GM12878 (cell line): ENCODE measurements at regions not wholly inside any gene's neighbourhood (a gene's known extent, or its start where the extent isn't known, plus 50 kb on each side); places are given as distances from the start of the nearest gene placed in this dataset.

Experiments
- ATAC-seq: fragments of 200-7000 bp; cut with Tn5 transposase; 3 replicates; pipeline ENCODE4 v1.9.1; 2020; ENCODE audit warnings: mild to moderate bottlenecking, moderate library complexity
- BruUV-seq: library from RNA; stranded (reverse); fragments of 400-500 nt; replicated peaks from 2 replicates; lab custom pipeline; 2021; lab: Mats Ljungman, UMichigan
- CTCF ChIA-PET: fragments of 300-600 bp; sonication (Branson Sonifier 250); formaldehyde crosslinking; extraction: SDS; loops from one replicate; lab custom pipeline; 2021; ENCODE audit warnings: inconsistent platforms; lab: Yijun Ruan, JAX
- POLR2A ChIA-PET: fragments of 350-600 bp; formaldehyde crosslinking; extraction: SDS; loops from one replicate; lab custom pipeline; 2021; ENCODE audit warnings: inconsistent platforms; lab: Charles Lee
- RAD21 ChIA-PET: fragments of 300-600 bp; sonication (Branson Sonifier 250); formaldehyde crosslinking; loops from one replicate; lab custom pipeline; 2023; ENCODE audit warnings: antibody characterized with exemption; ENCODE audit not compliant: unreplicated experiment; lab: Charles Lee
- SMC1A ChIA-PET: fragments of 300-600 bp; sonication (Branson Sonifier 250); formaldehyde crosslinking; loops from one replicate; lab custom pipeline; 2023; ENCODE audit not compliant: unreplicated experiment, uncharacterized antibody; lab: Charles Lee
- DNase-seq: peaks from one replicate; pipeline ENCODE4 v3.0.0-alpha.2; 2011; ENCODE audit warnings: low read depth, low spot score
- FAIRE-seq: peaks from 3 replicates; lab custom pipeline; 2011; peaks lifted over from hg19 to GRCh38; lab: Jason Lieb, UNC
- H2AFZ ChIP-seq: 2 replicates; pipeline ENCODE4 v1.6.0; 2011; ENCODE audit warnings: low read depth, low read length, control low read depth; ENCODE audit not compliant: control insufficient read depth
- H3K27ac ChIP-seq: 2 replicates; pipeline ENCODE4 v1.5.1; 2011; ENCODE audit warnings: control low read depth; ENCODE audit not compliant: control insufficient read depth, insufficient read depth
- H3K27me3 ChIP-seq, 2 experiments: replicated peaks in 1 of 2; 2 replicates each; pipeline versions ENCODE4 v1.6.0 to v1.6.1; 2011; ENCODE audit warnings: low read length in 1 of 2; ENCODE audit not compliant: control insufficient read depth in 2 of 2, insufficient read depth in 2 of 2
- H3K36me3 ChIP-seq, 2 experiments: 2 replicates each; pipeline ENCODE4 v1.5.1; 2011; ENCODE audit warnings: low read length in 1 of 2; ENCODE audit not compliant: control insufficient read depth in 2 of 2, insufficient read depth in 2 of 2
- H3K4me1 ChIP-seq: 2 replicates; pipeline ENCODE4 v1.6.1; 2011; ENCODE audit warnings: mild to moderate bottlenecking, low read length, moderate library complexity, mixed read lengths; ENCODE audit not compliant: control insufficient read depth, insufficient read depth
- H3K4me2 ChIP-seq: 2 replicates; pipeline ENCODE4 v1.6.0; 2011; ENCODE audit warnings: control low read depth; ENCODE audit not compliant: control insufficient read depth, insufficient read depth
- H3K4me3 ChIP-seq: fragments of 200-600 bp; sonication (generic); 2 replicates; pipeline ENCODE4 v1.5.1; 2016
- H3K79me2 ChIP-seq: 2 replicates; pipeline ENCODE4 v1.6.0; 2011; ENCODE audit warnings: low read length; ENCODE audit not compliant: control insufficient read depth, insufficient read depth
- H3K9ac ChIP-seq: 2 replicates; pipeline ENCODE4 v1.8.0; 2011; ENCODE audit warnings: low read length, control low read depth, mixed read lengths; ENCODE audit not compliant: control insufficient read depth, insufficient read depth
- H3K9me3 ChIP-seq: replicated peaks from 3 replicates; pipeline ENCODE4 v1.5.1; 2011; ENCODE audit warnings: mild to moderate bottlenecking, low read length; ENCODE audit not compliant: control insufficient read depth, insufficient read depth
- H4K20me1 ChIP-seq: 2 replicates; pipeline ENCODE4 v1.6.0; 2011; ENCODE audit not compliant: control insufficient read depth, insufficient read depth
- ATF7 ChIP-seq: fragments of 450-650 bp; IDR thresholded peaks from 2 replicates; pipeline ENCODE4 v1.6.1; 2016; ENCODE audit warnings: low read depth, mild to moderate bottlenecking
- CBFB ChIP-seq: IDR thresholded peaks from 2 replicates; pipeline ENCODE4 v1.6.1; 2016; ENCODE audit warnings: antibody characterized with exemption, low read depth
- CBX3 ChIP-seq: fragments of 200-600 bp; sonication (generic); IDR thresholded peaks from 2 replicates; pipeline ENCODE4 v1.6.1; 2016; ENCODE audit warnings: low read depth, borderline replicate concordance
- DPF2 ChIP-seq: fragments of 450-650 bp; IDR thresholded peaks from 2 replicates; pipeline ENCODE4 v1.6.1; 2017; ENCODE audit warnings: mild to moderate bottlenecking
- ETV6 ChIP-seq, 2 experiments: fragments of 450-650 bp in 1 of 2; IDR thresholded peaks in 1 of 2; conservative IDR thresholded peaks in 1 of 2; 2 replicates each; pipeline ENCODE4 v1.6.1; 2014; ENCODE audit warnings: antibody characterized with exemption in 1 of 2, borderline replicate concordance in 1 of 2, low read depth in 1 of 2, mild to moderate bottlenecking in 1 of 2, moderate library complexity in 1 of 2
- FOS ChIP-seq: IDR thresholded peaks from 3 replicates; pipeline ENCODE4 v1.6.1; 2011; ENCODE audit warnings: borderline replicate concordance; ENCODE audit not compliant: insufficient read length; ENCODE audit errors: extremely low read depth
- HDAC6 ChIP-seq: fragments of 200-600 bp; sonication (generic); IDR thresholded peaks from one replicate; pipeline ENCODE4 v1.8.0; 2017; ENCODE audit warnings: antibody characterized with exemption; ENCODE audit not compliant: unreplicated experiment
- HSF1 ChIP-seq: fragments of 150-350 bp; IDR thresholded peaks from 2 replicates; pipeline ENCODE4 v1.6.1; 2014; ENCODE audit warnings: mild to moderate bottlenecking, low read depth, low read length
- MYC ChIP-seq: IDR thresholded peaks from 2 replicates; pipeline ENCODE4 v1.6.1; 2011; ENCODE audit warnings: mild to moderate bottlenecking, low read length, moderate library complexity, inconsistent platforms; ENCODE audit not compliant: insufficient read depth, insufficient replicate concordance, insufficient read length, severe bottlenecking
- NR2C1 ChIP-seq: fragments of 450-650 bp; IDR thresholded peaks from 2 replicates; pipeline ENCODE4 v1.6.1; 2017; ENCODE audit warnings: antibody characterized with exemption, mild to moderate bottlenecking, moderate library complexity
- NR2C2 ChIP-seq: IDR thresholded peaks from 2 replicates; pipeline ENCODE4 v1.6.1; 2011; ENCODE audit warnings: borderline replicate concordance, low read depth; ENCODE audit not compliant: control insufficient read depth, insufficient read length
- POLR2AphosphoS2 ChIP-seq: IDR thresholded peaks from 2 replicates; pipeline ENCODE4 v1.6.1; 2011; ENCODE audit warnings: low read depth, mild to moderate bottlenecking, low read length, improper control_type of control experiment, moderate library complexity
- POU2F2 ChIP-seq: IDR thresholded peaks from 3 replicates; pipeline ENCODE4 v1.6.1; 2011; ENCODE audit warnings: low read depth, mild to moderate bottlenecking, low read length, borderline replicate concordance
- SRF ChIP-seq, 2 experiments: IDR thresholded peaks; 2 replicates each; pipeline ENCODE4 v1.6.1; 2011; ENCODE audit warnings: low read depth in 2 of 2, low read length in 2 of 2, mild to moderate bottlenecking in 1 of 2, moderate library complexity in 1 of 2
- ZNF217 ChIP-seq: fragments of 450-650 bp; IDR thresholded peaks from 2 replicates; pipeline ENCODE4 v1.6.1; 2017; ENCODE audit warnings: antibody characterized with exemption, mild to moderate bottlenecking
- ZNF384 ChIP-seq: IDR thresholded peaks from 2 replicates; pipeline ENCODE4 v1.6.1; 2012; ENCODE audit warnings: low read depth, mild to moderate bottlenecking, low read length, improper control_type of control experiment, borderline replicate concordance
- WGBS: methylation state at CpG from one replicate; pipeline ENCODE4 v1.1.6; 2016; ENCODE audit warnings: low lambda C conversion rate; ENCODE audit not compliant: insufficient replicate concordance, insufficient coverage; ENCODE audit errors: missing lambda C conversion rate; 5-methylcytosine and 5-hydroxymethylcytosine counted together
- in situ Hi-C: fragments of 300-500 bp; cut with MboI; formaldehyde crosslinking; loops from 9 replicates; pipeline ENCODE4 v1.14.3; 2018; ENCODE audit warnings: mixed read lengths
- intact Hi-C: fragments of 100-400 bp; cut with micrococcal nuclease; formaldehyde crosslinking; loops from one replicate; pipeline ENCODE4 v1.14.2; 2022; ENCODE audit not compliant: unreplicated experiment
- TF ChIP-seq, protein P1 (sequence below): fragments of 150-350 bp; IDR thresholded peaks from 2 replicates; pipeline ENCODE4 v1.6.1; 2016; ENCODE audit warnings: low read depth, low read length

- H3K9ac ChIP-seq, result no peak overlapping the region
- H3K27ac ChIP-seq, result no peak overlapping the region
- ChIA-PET POLR2A (no interaction called here), SMC1A (interaction anchor here (0.8 to 2.1 kb wide), 3 partner anchors 15 to 70 kb away, joined by 3 to 7 read pairs (median 3); no protein-coding TSS in a partner anchor), CTCF (interaction anchor here (1.2 to 2.8 kb wide), 2 partner anchors 9 to 84 kb away, joined by 4 to 12 read pairs; no protein-coding TSS in a partner anchor), RAD21 (no interaction called here)
- no peaks in the 10 kb centered on the region for H3K79me2 ChIP-seq
- 2% methylated on average over 6 of the region's 6 CpGs for WGBS
- H4K20me1 ChIP-seq, result no peaks in the 10 kb centered on the region
- DNase-seq (no peak), ATAC-seq (no peak), FAIRE-seq (no peak)
- H3K36me3 ChIP-seq, result no peaks in the 10 kb centered on the region
- in situ Hi-C loops, result no loop called here
- H3K9me3 ChIP-seq, result no peaks in the 10 kb centered on the region
- H3K27me3 ChIP-seq, result no peaks in the 10 kb centered on the region; a peak in 1 of 4 replicates
- H2AFZ ChIP-seq, result no peak overlapping the region
- H3K4me2 ChIP-seq, result no peak overlapping the region
- no peak overlapping the region for H3K4me3 ChIP-seq
- H3K4me1 ChIP-seq, result no peaks in the 10 kb centered on the region
- intact Hi-C loops, result no loop called here
- no peak for TF ChIP-seq HSF1
- no peak for TF ChIP-seq NR2C2
- TF ChIP-seq FOS, result no peak
- TF ChIP-seq POLR2AphosphoS2, result no peak
- no peak for TF ChIP-seq NR2C1
- TF ChIP-seq ZNF217, result no peak
- no peak for TF ChIP-seq CBX3
- no peak for TF ChIP-seq ETV6 (conservative IDR thresholded peaks at IDR 0.05 in 1 of 2, IDR thresholded peaks at IDR 0.05 in 1 of 2; ENCODE audit: borderline replicate concordance in 1 of 2, low read depth in 1 of 2)
- no peak for TF ChIP-seq ZNF384
- TF ChIP-seq SRF (IDR thresholded peaks at IDR 0.05; ENCODE audit: low read depth in 2 of 2, low read length in 2 of 2), result no peak
- TF ChIP-seq DPF2, result no peak
- no peak for TF ChIP-seq ATF7
- no peak for TF ChIP-seq POU2F2
- TF ChIP-seq, protein P1, sequence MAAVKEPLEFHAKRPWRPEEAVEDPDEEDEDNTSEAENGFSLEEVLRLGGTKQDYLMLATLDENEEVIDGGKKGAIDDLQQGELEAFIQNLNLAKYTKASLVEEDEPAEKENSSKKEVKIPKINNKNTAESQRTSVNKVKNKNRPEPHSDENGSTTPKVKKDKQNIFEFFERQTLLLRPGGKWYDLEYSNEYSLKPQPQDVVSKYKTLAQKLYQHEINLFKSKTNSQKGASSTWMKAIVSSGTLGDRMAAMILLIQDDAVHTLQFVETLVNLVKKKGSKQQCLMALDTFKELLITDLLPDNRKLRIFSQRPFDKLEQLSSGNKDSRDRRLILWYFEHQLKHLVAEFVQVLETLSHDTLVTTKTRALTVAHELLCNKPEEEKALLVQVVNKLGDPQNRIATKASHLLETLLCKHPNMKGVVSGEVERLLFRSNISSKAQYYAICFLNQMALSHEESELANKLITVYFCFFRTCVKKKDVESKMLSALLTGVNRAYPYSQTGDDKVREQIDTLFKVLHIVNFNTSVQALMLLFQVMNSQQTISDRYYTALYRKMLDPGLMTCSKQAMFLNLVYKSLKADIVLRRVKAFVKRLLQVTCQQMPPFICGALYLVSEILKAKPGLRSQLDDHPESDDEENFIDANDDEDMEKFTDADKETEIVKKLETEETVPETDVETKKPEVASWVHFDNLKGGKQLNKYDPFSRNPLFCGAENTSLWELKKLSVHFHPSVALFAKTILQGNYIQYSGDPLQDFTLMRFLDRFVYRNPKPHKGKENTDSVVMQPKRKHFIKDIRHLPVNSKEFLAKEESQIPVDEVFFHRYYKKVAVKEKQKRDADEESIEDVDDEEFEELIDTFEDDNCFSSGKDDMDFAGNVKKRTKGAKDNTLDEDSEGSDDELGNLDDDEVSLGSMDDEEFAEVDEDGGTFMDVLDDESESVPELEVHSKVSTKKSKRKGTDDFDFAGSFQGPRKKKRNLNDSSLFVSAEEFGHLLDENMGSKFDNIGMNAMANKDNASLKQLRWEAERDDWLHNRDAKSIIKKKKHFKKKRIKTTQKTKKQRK, result no peak
- no peak for TF ChIP-seq HDAC6
- no peak for TF ChIP-seq CBFB
- no peak for TF ChIP-seq MYC
- BruUV-seq, result no TSS peak
Observed at GRCh38 chr14:32009976-32010581, 67.0 kb upstream of the ARHGAP5 start.
